ENCODE measurements at regions not wholly inside any gene's neighbourhood (a gene's known extent, or its start where the extent isn't known, plus 50 kb on each side); places are given as distances from the start of the nearest gene placed in this dataset.

DNA sequence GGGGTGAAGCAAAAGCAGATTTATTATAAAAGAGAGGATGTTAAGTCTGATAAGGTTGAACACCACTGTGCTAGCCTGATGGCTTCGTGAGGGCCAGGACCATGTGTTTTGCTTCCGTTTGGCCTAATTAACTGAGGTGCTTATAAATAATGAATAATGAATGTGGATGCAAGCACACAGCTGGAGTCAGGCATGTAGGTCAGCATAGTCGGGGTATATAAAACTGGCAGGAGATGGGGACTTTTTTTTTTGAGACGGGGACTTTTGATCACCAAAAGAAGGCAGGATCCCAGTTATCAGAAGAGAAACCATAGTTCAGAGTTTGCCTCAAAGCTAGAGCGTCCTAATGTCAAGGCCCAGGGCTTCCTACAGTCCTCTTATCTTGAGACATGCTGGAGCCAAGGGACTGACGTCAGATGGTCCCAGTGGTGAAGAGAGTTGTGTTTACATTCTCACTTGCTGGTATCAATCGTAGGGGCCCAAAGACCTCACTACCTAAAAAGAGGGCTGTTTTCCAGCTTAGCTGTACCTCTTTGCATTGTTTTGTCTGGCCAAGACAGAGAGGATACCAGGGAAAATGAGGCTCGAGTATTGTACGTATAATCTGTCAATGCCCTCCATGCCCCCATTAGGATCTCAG is 50.4 kb downstream of the RTL9 start:
- no peak overlapping the region for H3K27ac Mint-ChIP-seq

DNA sequence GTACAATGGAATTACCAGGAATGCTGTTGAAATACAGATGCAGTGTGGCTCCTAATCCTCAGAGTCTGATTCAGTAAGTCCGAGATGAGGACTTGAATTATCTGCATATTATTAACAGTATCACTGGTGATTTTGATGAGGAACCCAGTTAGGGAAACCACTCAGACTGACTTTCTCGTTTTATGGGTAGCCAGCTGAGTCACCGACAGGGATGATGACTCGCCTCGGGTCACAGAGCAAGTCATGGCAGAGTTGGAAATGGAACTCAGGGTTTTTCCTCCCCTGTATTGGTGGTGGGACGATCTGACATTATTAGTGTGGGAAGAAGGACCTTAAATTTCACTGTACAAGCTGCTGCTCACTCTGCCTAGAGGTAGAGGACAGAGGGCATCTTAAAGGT is 51.3 kb downstream of the RTL9 start:
- no peak overlapping the region for H3K27ac Mint-ChIP-seq
- H3K36me3 Mint-ChIP-seq: no peaks in the 10 kb centered on the region
- no peak overlapping the region for H3K4me3 Mint-ChIP-seq
- H3K9me3 Mint-ChIP-seq: peaks cover 0 to 2% (median 0%) of the 10 kb centered on the region in 7 donors
- peaks cover 0 to 25% (median 0%) of the 10 kb centered on the region in 3 donors for H3K27me3 Mint-ChIP-seq
- no peak for DNase-seq
- H3K4me1 Mint-ChIP-seq: peaks cover 0 to 8% (median 3%) of the 10 kb centered on the region in 3 donors
- no peak for ATAC-seq (ENCODE audit: low read depth in 2 of 2)

More for the DNA sequence above, 50.4 kb downstream of the RTL9 start:
- H3K4me3 Mint-ChIP-seq: no peak overlapping the region
- no peak for ATAC-seq (ENCODE audit: low read depth in 2 of 2)
- peaks cover 0 to 8% (median 3%) of the 10 kb centered on the region in 3 donors for H3K4me1 Mint-ChIP-seq
- H3K9me3 Mint-ChIP-seq: peaks cover 0 to 2% (median 0%) of the 10 kb centered on the region in 7 donors
- DNase-seq: no peak
- H3K36me3 Mint-ChIP-seq: no peaks in the 10 kb centered on the region
- H3K27me3 Mint-ChIP-seq: peaks cover 0 to 24% (median 0%) of the 10 kb centered on the region in 3 donors

DNA sequence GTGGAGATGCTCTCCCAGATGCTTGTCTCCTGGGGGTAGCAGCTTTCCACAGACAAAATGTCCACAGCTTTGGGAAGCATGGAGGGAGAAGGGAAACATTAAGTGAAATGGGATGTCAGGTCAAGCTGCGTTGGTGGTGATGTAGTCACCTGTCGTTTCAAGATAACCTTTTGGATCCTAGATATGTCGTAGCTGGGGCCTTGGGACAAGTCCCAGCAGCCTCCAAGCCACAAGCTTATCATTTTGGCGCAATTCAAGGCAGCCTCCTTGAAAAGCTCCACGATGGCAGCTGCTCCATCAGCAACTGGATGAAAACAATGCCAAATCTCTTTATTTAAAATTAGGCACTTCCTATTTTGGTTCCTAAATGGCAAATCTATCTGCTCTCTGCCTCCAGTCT is 52.0 kb downstream of the RTL9 start:
- ATAC-seq (ENCODE audit: low read depth in 2 of 2) (no peak), DNase-seq (no peak)
- Mint-ChIP-seq H3K9me3 (peaks cover 0 to 2% (median 0%) of the 10 kb centered on the region in 7 donors), H3K27me3 (peaks cover 0 to 29% (median 0%) of the 10 kb centered on the region in 3 donors), H3K4me3 (no peak overlapping the region), H3K27ac (no peak overlapping the region), H3K36me3 (no peaks in the 10 kb centered on the region), H3K4me1 (peaks cover 0 to 8% (median 3%) of the 10 kb centered on the region in 3 donors)

DNA sequence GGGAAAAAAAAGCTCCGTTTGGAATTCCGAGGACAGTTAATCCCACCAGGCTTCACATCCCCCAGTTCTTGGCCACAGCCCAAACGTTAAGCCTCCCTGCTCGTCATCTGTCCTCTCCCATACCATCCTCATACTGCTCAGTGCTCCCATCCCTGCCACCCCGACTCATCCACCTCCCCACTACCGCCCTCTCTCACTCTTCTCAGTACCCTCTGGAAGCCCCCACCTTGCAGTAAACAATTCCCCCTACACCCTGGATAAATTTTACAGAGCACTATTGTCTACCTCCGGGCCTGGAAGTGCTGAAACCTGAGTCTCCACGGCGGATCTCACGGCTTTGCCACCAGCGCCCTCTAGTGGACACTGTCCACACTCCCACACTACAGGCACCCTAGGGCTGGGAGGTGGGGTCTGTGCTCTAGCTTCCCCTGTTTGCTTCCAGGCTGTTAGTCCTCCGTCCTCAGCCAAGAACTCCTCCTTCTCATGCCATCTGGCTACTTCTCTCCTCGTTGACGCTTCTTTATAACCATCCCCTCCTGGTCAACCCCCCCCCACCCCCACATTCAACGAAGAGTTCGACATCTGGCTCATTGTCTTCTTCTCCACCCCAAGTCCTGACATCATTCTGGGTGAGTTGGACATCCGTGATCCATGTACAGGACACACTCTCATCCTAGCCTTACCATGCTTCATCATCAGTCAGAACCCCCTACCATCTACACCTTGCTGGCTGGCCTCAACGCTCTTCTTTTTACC is 54.5 kb downstream of the RTL9 start:
- ATAC-seq (ENCODE audit: low read depth in 2 of 2): peak; percentile 89 to 95
- peaks cover 0 to 8% (median 3%) of the 10 kb centered on the region in 3 donors for H3K4me1 Mint-ChIP-seq
- no peaks in the 10 kb centered on the region for H3K9me3 Mint-ChIP-seq
- H3K27ac Mint-ChIP-seq: peak overlapping the region in 1 of 6 donors; percentile 73
- H3K36me3 Mint-ChIP-seq: no peaks in the 10 kb centered on the region
- H3K27me3 Mint-ChIP-seq: peaks cover 0 to 29% (median 0%) of the 10 kb centered on the region in 3 donors
- DNase-seq: peak; percentile 57
- peak overlapping the region in 1 of 8 donors; percentile 31 for H3K4me3 Mint-ChIP-seq

DNA sequence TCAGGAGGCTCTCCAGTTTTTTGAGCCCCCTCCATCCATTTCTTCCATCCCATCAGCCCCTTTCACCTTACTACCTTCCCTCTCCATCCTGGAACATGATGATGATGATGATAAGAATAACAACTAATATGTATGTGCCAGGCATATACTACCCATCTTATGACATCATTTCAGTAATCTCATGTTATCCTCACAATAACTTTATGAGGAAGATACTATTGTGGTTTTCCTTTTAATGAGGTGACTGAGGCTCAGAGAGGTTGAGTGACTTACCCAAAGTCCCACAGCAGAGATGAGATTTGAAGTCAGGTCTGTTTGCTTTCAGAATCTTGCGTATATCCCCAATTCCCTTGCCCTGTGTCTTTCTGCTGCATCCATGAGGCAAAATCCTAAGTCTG is 55.1 kb downstream of the RTL9 start:
- Mint-ChIP-seq H3K27ac (peak overlapping the region in 1 of 6 donors; percentile 27), H3K27me3 (peaks cover 0 to 29% (median 0%) of the 10 kb centered on the region in 3 donors), H3K36me3 (no peaks in the 10 kb centered on the region), H3K4me3 (no peak overlapping the region), H3K4me1 (peaks cover 0 to 8% (median 3%) of the 10 kb centered on the region in 3 donors), H3K9me3 (no peaks in the 10 kb centered on the region)
- DNase-seq (no peak), ATAC-seq (ENCODE audit: low read depth in 2 of 2) (no peak)

DNA sequence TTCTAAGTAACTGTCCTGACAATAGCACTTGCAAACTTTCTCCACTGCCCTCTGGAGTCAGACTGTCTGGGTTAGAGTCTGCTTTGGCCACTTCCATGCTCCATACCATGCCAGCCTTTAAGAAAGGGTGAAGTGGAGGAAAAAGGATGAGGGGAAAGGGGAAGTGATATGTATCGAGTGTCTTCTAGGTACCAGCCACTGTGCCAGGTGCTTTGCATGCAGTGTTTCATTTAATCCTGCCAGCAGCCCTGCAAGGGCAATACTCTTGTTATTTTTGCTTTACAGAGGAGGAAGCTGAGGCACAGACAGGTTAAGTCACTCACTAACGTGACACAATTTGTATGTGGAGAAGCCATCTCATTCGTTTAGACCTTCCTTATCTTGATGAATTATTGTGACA is 55.6 kb downstream of the RTL9 start:
- Mint-ChIP-seq H3K36me3 (no peaks in the 10 kb centered on the region), H3K9me3 (no peaks in the 10 kb centered on the region), H3K27me3 (peaks cover 0 to 28% (median 0%) of the 10 kb centered on the region in 3 donors), H3K4me3 (no peak overlapping the region), H3K27ac (no peak overlapping the region), H3K4me1 (peaks cover 0 to 8% (median 3%) of the 10 kb centered on the region in 3 donors)
- DNase-seq (no peak), ATAC-seq (ENCODE audit: low read depth in 2 of 2) (no peak)

DNA sequence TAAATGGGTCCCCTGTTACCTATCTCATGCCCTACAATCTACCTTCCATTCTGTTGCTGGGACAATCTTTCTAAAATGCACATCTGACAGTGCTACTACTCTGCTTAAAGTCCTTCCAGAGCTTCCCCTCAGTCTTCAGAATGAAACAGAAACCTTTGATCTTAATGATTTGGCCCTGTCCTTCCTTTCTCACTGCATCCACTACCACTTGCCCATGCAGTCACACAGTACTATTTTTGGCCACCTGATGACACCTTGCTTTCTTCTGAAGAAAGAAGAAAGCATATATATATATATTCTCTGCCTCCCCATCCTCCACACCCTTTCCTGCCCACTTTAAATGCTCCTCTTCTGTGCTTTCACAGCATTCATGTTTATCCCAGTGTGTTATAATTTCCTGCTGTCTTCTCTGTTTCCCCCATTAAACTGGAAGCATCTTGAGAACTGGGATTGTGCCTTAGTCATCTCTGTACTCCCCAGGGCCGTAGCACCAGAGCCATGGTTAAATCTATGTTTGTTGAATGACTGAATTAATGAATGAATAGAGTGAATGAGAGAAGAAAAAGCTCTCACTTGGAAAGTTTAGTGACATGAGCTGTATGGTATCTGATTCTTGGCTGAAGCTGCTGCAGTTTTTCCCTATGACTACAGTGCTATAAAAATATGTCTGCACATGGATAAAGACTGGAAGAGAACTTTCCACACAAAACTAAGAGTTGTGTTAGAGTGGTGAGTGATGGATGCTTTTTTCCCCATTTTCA is 56.2 kb downstream of the RTL9 start:
- H3K27ac Mint-ChIP-seq: no peak overlapping the region

DNA sequence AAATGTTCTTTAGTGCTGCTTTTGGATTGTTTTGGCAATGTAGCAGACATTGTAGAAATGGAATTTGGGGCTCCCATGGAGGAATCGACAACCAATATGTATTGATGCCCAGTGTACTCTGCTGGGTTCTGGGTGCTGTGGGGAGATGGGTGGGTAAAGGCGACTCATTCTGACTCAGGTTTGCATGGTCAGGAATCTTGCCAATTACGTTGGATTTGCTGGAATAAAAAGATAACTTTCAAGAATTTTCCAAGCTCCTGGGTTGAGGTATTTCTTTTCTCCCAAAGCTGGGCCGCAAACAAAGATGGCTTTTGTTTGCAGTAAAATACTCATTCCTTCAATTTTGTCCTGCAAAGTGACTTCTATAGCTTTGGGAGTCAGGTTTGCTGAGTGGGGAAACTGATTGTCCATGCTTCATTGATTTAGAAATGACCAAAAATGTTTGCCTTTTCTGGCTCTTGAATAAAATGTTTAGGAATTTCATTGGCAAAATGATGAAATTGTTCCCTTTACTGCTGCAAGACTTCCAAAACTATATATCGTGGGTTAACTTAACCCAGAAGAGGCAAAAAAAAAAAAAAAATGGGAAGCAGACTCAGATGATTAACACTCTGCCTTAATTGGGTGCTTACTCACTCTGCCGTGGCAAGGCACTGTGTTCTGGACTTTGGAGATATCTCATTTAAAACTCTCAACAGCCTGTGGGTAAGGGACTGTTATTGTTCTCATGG is 57.0 kb downstream of the RTL9 start:
- Mint-ChIP-seq H3K9me3 (no peaks in the 10 kb centered on the region), H3K27ac (no peak overlapping the region), H3K4me3 (no peak overlapping the region), H3K36me3 (no peaks in the 10 kb centered on the region), H3K27me3 (peaks cover 0 to 21% (median 0%) of the 10 kb centered on the region in 3 donors), H3K4me1 (peaks cover 0 to 8% (median 3%) of the 10 kb centered on the region in 3 donors)
- DNase-seq: no peak
- no peak for ATAC-seq (ENCODE audit: low read depth in 2 of 2)

More for the DNA sequence above, 56.2 kb downstream of the RTL9 start:
- peaks cover 0 to 8% (median 3%) of the 10 kb centered on the region in 3 donors for H3K4me1 Mint-ChIP-seq
- ATAC-seq (ENCODE audit: low read depth in 2 of 2) (no peak), DNase-seq (no peak)
- H3K4me3 Mint-ChIP-seq: no peak overlapping the region
- H3K9me3 Mint-ChIP-seq: no peaks in the 10 kb centered on the region
- H3K27me3 Mint-ChIP-seq: peaks cover 0 to 22% (median 0%) of the 10 kb centered on the region in 3 donors
- H3K36me3 Mint-ChIP-seq: no peaks in the 10 kb centered on the region

DNA sequence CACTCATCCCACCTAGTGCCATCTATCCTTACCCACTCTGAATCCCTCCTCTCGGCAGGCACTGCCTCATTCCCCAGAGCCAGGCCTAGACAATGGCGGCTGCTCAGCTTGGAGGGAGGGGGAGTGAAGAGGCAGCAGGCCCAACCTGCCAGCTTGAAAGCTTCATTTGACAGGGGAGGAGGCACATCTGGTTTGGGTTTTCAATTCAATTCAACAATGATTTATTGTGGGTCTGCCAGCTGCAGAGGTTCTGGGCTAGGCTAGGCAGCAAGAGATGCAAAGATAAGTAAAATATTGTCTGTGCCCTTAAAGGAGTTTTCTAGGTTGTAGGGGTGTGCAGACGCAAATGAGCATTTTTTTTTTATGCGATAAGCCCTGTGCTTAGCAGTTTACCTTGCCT is 58.5 kb downstream of the RTL9 start:
- H3K4me1 Mint-ChIP-seq: peaks cover 0 to 8% (median 3%) of the 10 kb centered on the region in 3 donors
- no peak overlapping the region for H3K4me3 Mint-ChIP-seq
- DNase-seq (no peak), ATAC-seq (ENCODE audit: low read depth in 2 of 2) (no peak)
- no peaks in the 10 kb centered on the region for H3K9me3 Mint-ChIP-seq
- H3K27ac Mint-ChIP-seq: no peak overlapping the region
- H3K36me3 Mint-ChIP-seq: no peaks in the 10 kb centered on the region
- peaks cover 0 to 21% (median 4%) of the 10 kb centered on the region in 3 donors for H3K27me3 Mint-ChIP-seq

DNA sequence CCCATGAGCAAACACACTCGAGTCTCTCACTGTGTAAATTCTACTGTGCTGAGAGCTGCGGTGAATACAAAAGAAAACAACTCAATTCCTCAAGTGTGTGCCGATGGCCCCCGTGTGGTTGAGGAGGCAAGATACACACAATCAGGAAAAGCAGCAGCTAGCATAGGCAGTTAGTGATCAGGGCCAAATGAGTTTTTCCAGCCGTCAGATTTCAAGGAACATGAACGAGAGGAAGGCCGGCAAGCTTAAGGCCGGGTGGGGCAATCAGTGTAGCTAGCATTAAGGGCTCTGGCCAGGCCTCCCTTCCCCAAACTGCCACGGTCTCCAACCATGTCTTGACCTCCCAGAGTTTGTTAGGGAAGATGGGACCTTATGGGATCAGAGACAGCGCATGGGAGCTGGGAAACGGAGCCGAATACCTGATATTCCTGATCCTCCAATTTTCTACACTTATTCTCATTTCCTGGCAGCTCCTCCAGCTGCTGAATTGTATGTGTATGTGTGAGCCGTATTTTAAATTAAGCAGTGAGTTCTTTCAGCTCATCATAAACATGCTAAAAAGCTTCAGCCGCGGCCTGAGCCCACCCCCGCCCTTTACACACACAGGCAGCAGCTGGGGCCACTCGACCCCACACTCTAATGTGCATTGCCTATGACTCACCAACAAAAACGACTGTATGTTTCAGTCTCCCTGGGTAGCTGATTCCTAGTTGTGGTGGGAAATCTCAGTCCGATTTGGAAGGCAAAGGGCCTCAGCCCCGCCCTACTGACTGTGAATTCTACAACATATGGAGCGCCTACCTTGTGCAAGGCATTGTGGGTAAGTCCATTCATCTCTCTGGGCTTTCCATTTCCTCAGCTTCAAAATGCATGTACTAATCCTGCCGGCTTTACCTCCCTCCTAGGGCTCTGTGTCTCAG is 59.9 kb downstream of the RTL9 start:
- H3K4me3 Mint-ChIP-seq: no peak overlapping the region
- no peaks in the 10 kb centered on the region for H3K36me3 Mint-ChIP-seq
- H3K4me1 Mint-ChIP-seq: peaks cover 0 to 3% (median under 1%) of the 10 kb centered on the region in 3 donors
- peaks cover 0 to 10% (median 4%) of the 10 kb centered on the region in 3 donors for H3K27me3 Mint-ChIP-seq
- H3K27ac Mint-ChIP-seq: no peak overlapping the region
- DNase-seq: no peak
- H3K9me3 Mint-ChIP-seq: no peaks in the 10 kb centered on the region
- no peak for ATAC-seq (ENCODE audit: low read depth in 2 of 2)

DNA sequence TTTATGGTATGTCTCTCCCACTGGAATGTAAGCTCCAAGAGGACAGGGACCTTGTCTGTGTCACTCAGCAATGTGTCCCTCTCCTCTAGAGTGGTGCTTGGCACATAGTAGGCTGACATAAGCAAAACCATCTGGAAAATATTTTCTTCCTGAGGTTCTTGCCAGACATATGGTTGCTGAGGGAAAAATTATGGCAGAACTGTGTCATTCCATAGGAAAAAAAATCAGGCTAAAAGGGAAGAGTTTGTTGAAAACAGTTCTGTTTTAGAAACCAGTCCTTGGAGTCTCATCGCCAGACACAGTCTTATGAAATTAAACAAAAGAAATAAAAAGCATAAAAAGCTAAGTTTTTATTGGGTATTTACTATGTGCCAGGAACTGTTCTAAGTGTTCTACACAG is 60.9 kb downstream of the RTL9 start:
- H3K4me3 Mint-ChIP-seq: no peak overlapping the region
- H3K27ac Mint-ChIP-seq: peak overlapping the region in 1 of 6 donors; percentile 91
- no peaks in the 10 kb centered on the region for H3K4me1 Mint-ChIP-seq
- H3K9me3 Mint-ChIP-seq: no peaks in the 10 kb centered on the region
- peaks cover 0 to 6% (median 4%) of the 10 kb centered on the region in 3 donors for H3K27me3 Mint-ChIP-seq
- no peak for ATAC-seq (ENCODE audit: low read depth in 2 of 2)
- no peak for DNase-seq
- no peaks in the 10 kb centered on the region for H3K36me3 Mint-ChIP-seq

DNA sequence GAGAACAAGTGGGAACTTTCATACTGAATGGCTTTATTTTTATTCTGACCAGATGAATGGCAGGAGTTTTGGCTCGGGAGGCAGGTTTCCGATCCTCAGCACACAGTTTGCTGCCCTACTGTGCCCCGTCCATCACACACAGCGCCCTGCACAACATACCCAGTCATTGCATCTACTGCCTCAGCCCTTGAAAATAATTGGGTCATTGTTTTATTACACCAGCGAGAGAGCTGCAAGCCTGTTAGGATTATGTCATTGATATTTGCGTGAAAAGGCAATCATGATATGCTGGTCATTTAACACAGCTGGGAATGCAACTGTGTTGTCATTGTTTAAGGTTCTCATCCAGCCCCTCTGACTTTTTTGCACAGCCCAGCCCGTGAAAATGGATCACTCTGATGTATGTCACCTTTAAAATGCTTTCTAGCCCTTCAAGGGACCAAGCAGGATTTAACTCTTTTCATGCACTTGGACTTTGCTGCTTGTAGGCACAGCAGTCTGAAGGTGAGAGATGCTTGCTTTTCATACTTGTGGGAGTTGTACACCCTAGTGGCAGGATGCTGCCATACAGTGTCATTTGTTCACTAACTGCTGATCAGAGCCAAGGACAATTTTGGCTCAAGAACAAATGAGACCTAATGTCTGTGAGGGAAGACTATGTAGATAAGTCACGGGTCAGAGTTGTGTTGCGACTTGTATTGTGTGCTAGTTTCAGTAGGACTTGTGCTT is 62.3 kb downstream of the RTL9 start:
- no peak for ATAC-seq (ENCODE audit: low read depth in 2 of 2)
- Mint-ChIP-seq H3K27ac (no peak overlapping the region), H3K27me3 (peaks cover 0 to 4% (median 0%) of the 10 kb centered on the region in 3 donors), H3K4me1 (no peaks in the 10 kb centered on the region), H3K36me3 (no peaks in the 10 kb centered on the region), H3K9me3 (no peaks in the 10 kb centered on the region), H3K4me3 (no peak overlapping the region)
- DNase-seq: no peak

All from naive B cell (primary cell).